ENCODE measurements at regions not wholly inside any gene's neighbourhood (a gene's known extent, or its start where the extent isn't known, plus 50 kb on each side); places are given as distances from the start of the nearest gene placed in this dataset.
"Not testable (repeated sequence)": the region's sequence is repeated elsewhere in the genome, so short reads cannot be mapped to it uniquely, and the experiment has no call there.

GRCh38 chr2:88930659-88931058, 239.2 kb downstream of the RPIA start:
- no peak for TF ChIP-seq POLR2A (IDR thresholded peaks at IDR 0.05)
- TF ChIP-seq, protein P1, sequence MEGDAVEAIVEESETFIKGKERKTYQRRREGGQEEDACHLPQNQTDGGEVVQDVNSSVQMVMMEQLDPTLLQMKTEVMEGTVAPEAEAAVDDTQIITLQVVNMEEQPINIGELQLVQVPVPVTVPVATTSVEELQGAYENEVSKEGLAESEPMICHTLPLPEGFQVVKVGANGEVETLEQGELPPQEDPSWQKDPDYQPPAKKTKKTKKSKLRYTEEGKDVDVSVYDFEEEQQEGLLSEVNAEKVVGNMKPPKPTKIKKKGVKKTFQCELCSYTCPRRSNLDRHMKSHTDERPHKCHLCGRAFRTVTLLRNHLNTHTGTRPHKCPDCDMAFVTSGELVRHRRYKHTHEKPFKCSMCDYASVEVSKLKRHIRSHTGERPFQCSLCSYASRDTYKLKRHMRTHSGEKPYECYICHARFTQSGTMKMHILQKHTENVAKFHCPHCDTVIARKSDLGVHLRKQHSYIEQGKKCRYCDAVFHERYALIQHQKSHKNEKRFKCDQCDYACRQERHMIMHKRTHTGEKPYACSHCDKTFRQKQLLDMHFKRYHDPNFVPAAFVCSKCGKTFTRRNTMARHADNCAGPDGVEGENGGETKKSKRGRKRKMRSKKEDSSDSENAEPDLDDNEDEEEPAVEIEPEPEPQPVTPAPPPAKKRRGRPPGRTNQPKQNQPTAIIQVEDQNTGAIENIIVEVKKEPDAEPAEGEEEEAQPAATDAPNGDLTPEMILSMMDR (IDR thresholded peaks at IDR 0.05) = no peak

GRCh38 chr2:88932686-88933085, 241.2 kb downstream of the RPIA start:
- Histone ChIP-seq H3K27ac (no peak overlapping the region), H3K36me3 (no peaks in the 10 kb centered on the region), H3K27me3 (no peaks in the 10 kb centered on the region), H3K9me3 (no peaks in the 10 kb centered on the region), H3K4me1 (no peaks in the 10 kb centered on the region), H3K4me3 (no peak overlapping the region)
- TF ChIP-seq POLR2A (IDR thresholded peaks at IDR 0.05) = no peak
- TF ChIP-seq, protein P1 (IDR thresholded peaks at IDR 0.05) = no peak
- intact Hi-C loops (cut with DNase I) = no loop called here
- no peak for DNase-seq
- WGBS, 2 donors = 54 to 84% methylated on average over 3 of the region's 3 CpGs

More at GRCh38 chr2:88930659-88931058, 239.2 kb downstream of the RPIA start:
- DNase-seq = no peak
- no peaks in the 10 kb centered on the region for H3K4me1 ChIP-seq
- intact Hi-C loops (cut with DNase I) = no loop called here
- no peak overlapping the region for H3K4me3 ChIP-seq
- H3K9me3 ChIP-seq = no peaks in the 10 kb centered on the region
- no peak overlapping the region for H3K27ac ChIP-seq
- H3K36me3 ChIP-seq = no peaks in the 10 kb centered on the region
- no peaks in the 10 kb centered on the region for H3K27me3 ChIP-seq

GRCh38 chr2:88933091-88933490, 241.6 kb downstream of the RPIA start:
- TF ChIP-seq, protein P1 (IDR thresholded peaks at IDR 0.05) = no peak
- no peak for TF ChIP-seq POLR2A (IDR thresholded peaks at IDR 0.05)
- intact Hi-C loops (cut with DNase I) = no loop called here
- 61 to 62% methylated on average over 4 of the region's 4 CpGs for WGBS, 2 donors
- no peaks in the 10 kb centered on the region for H3K27me3 ChIP-seq
- H3K9me3 ChIP-seq = no peaks in the 10 kb centered on the region
- H3K4me1 ChIP-seq = no peaks in the 10 kb centered on the region
- H3K4me3 ChIP-seq = no peak overlapping the region
- no peak for DNase-seq
- no peaks in the 10 kb centered on the region for H3K36me3 ChIP-seq
- H3K27ac ChIP-seq = no peak overlapping the region

DNA sequence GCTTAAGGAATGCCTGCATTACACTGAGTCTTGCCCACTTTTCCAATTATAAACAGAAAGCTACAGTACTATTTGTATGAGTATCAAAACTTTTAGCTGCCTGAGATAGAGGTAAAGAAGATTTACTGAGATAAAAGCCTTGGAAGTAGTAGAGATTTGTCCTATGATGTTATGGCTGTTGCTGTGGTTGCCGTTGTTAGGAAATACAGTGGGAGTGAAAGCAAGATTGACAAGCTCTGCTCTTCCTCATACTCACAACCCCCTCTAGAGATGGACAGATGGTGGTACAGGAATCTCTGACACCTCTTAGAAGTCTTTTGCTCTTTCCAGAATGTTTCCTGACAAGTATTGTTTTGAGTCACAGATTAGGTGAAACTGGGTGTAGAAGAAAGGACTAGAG, 242.5 kb downstream of the RPIA start:
- no peak for DNase-seq
- no peak for TF ChIP-seq POLR2A (IDR thresholded peaks at IDR 0.05)
- TF ChIP-seq, protein P1 (IDR thresholded peaks at IDR 0.05) = no peak
- Histone ChIP-seq H3K36me3 (no peaks in the 10 kb centered on the region), H3K27ac (no peak overlapping the region), H3K27me3 (no peaks in the 10 kb centered on the region), H3K9me3 (no peaks in the 10 kb centered on the region), H3K4me3 (no peak overlapping the region), H3K4me1 (no peaks in the 10 kb centered on the region)
- WGBS, 2 donors = 0 to 18% methylated on average over 1 of the region's 1 CpG
- intact Hi-C loops (cut with DNase I) = no loop called here

DNA sequence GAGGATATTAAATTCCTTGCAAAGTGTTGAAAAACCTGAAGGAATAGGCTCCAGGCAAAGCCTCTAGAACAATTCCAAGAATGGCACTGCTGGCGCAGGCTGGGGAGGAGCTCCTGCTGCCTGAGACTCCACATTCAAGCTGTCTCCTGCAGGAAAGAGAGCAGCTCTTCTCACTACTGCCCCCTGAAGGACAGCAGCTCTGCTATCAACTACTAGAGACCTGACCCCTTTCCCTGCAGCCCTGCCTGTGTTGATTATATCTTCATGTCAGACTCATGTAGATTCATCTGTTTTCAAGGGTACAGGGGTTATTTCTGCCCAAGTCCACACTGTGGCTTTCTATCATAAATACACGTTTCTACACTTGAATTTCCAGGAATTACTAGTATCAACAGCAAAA, 249.7 kb downstream of the RPIA start:
- H3K27me3 ChIP-seq; DNase-seq; H3K36me3 ChIP-seq; H3K9me3 ChIP-seq; H3K27ac ChIP-seq; intact Hi-C loops (cut with DNase I); H3K4me3 ChIP-seq; H3K4me1 ChIP-seq: not testable (repeated sequence)
- WGBS, 2 donors = 45 to 57% methylated on average over 2 of the region's 2 CpGs

GRCh38 chr2:88942798-88943197, 251.3 kb downstream of the RPIA start:
- no peaks in the 10 kb centered on the region for H3K36me3 ChIP-seq
- intact Hi-C loops (cut with DNase I) = no loop called here
- TF ChIP-seq POLR2A (IDR thresholded peaks at IDR 0.05) = no peak
- TF ChIP-seq, protein P1 (IDR thresholded peaks at IDR 0.05) = no peak
- no peak overlapping the region for H3K27ac ChIP-seq
- H3K4me3 ChIP-seq = no peak overlapping the region
- 41 to 59% methylated on average over 2 of the region's 2 CpGs for WGBS, 2 donors
- no peaks in the 10 kb centered on the region for H3K9me3 ChIP-seq
- H3K4me1 ChIP-seq = no peaks in the 10 kb centered on the region
- peaks cover 0 to 4% (median 0%) of the 10 kb centered on the region in 4 donors for H3K27me3 ChIP-seq
- DNase-seq = no peak
